ENCODE measurements at regions not wholly inside any gene's neighbourhood (a gene's known extent, or its start where the extent isn't known, plus 50 kb on each side); places are given as distances from the start of the nearest gene placed in this dataset.

DNA sequence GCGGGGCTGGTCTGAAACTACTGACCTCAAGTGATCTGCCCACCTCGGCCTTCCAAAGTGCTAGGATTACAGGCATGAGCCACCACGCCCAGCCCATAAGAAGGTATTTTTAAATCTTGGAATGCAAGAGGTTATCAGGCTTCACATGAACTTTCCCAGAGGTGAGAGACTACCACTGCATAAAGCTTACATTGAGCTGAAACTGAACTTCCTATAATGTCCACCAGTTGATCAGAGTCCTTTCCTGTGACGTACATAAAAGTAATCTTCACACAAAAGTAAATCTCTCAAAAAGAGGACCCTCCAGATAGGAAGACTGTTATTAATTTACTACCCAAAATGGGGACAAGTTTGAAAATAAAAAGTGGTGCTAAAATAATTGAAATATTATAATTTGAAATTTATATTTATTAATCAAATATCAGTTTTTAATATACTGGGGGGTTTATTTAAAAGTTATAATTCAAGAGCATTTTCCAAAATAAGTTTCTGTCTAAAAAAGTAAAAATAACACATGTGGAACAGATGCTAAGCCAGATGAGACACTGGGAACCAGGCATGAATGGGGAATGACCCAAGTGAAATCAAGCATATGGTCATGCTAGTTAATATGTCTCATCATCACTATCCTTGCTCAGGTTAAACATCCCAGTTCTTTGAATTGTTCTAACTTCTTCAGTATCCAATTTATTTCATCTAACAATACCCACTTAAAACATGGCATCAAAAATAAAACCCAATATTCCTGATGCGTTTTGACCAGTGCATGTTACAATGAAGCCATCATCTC is 269.9 kb upstream of the UBE2E2 start (continued):
- TF ChIP-seq, protein P1, sequence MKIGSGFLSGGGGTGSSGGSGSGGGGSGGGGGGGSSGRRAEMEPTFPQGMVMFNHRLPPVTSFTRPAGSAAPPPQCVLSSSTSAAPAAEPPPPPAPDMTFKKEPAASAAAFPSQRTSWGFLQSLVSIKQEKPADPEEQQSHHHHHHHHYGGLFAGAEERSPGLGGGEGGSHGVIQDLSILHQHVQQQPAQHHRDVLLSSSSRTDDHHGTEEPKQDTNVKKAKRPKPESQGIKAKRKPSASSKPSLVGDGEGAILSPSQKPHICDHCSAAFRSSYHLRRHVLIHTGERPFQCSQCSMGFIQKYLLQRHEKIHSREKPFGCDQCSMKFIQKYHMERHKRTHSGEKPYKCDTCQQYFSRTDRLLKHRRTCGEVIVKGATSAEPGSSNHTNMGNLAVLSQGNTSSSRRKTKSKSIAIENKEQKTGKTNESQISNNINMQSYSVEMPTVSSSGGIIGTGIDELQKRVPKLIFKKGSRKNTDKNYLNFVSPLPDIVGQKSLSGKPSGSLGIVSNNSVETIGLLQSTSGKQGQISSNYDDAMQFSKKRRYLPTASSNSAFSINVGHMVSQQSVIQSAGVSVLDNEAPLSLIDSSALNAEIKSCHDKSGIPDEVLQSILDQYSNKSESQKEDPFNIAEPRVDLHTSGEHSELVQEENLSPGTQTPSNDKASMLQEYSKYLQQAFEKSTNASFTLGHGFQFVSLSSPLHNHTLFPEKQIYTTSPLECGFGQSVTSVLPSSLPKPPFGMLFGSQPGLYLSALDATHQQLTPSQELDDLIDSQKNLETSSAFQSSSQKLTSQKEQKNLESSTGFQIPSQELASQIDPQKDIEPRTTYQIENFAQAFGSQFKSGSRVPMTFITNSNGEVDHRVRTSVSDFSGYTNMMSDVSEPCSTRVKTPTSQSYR (CRISPR knock-in tag; IDR thresholded peaks at IDR 0.05): no peak
- TF ChIP-seq OVOL2 (CRISPR knock-in tag; IDR thresholded peaks at IDR 0.05; ENCODE audit: borderline replicate concordance) (no peak), ZNF317 (CRISPR knock-in tag; IDR thresholded peaks at IDR 0.05; ENCODE audit: borderline replicate concordance, low read depth) (no peak)

DNA sequence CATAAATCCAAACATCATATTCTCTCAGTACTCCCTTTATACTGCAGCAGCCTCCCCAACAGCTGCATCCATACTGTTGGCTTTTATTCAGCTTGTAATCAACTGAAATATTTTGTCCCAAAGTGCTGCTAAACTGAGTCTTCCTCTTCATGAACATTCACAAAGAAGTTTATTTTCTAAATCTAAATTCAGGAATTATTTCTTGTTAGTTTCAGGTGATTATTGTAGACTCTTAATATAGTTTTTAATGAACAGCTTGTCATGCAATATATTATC is 269.3 kb upstream of the UBE2E2 start:
- no peak overlapping the region for H3K27ac Mint-ChIP-seq
- ATAC-seq (no peak), DNase-seq (ENCODE audit: low spot score) (no peak)
- no peaks in the 10 kb centered on the region for H3K4me1 Mint-ChIP-seq
- ChIA-PET POLR2A (no interaction called here), CTCF (no interaction called here)
- H3K36me3 Mint-ChIP-seq: no peaks in the 10 kb centered on the region
- no peaks in the 10 kb centered on the region; the same call in 1 of the 2 replicates for H3K27me3 Mint-ChIP-seq (ENCODE audit: low read depth)
- peaks cover 4% of the 10 kb centered on the region; the same call in 1 of the 2 replicates for H3K9me3 Mint-ChIP-seq
- no peak overlapping the region for H3K4me3 Mint-ChIP-seq
- TF ChIP-seq ATF1 (CRISPR knock-in tag; IDR thresholded peaks at IDR 0.05) (no peak), EMX1 (CRISPR knock-in tag; IDR thresholded peaks at IDR 0.05) (no peak), ZNF317 (CRISPR knock-in tag; IDR thresholded peaks at IDR 0.05; ENCODE audit: borderline replicate concordance, low read depth) (no peak), JAZF1 (CRISPR knock-in tag; IDR thresholded peaks at IDR 0.05) (no peak), SMAD4 (CRISPR knock-in tag; IDR thresholded peaks at IDR 0.05) (no peak), NFE2L1 (CRISPR knock-in tag; IDR thresholded peaks at IDR 0.05) (no peak), TP53 (CRISPR knock-in tag; IDR thresholded peaks at IDR 0.05) (no peak), SP1 (CRISPR knock-in tag; conservative IDR thresholded peaks at IDR 0.05) (no peak), FOXP1 (CRISPR knock-in tag; IDR thresholded peaks at IDR 0.05; ENCODE audit: borderline replicate concordance) (no peak), ZNF671 (CRISPR knock-in tag; IDR thresholded peaks at IDR 0.05) (no peak)
- TF ChIP-seq, protein P2, sequence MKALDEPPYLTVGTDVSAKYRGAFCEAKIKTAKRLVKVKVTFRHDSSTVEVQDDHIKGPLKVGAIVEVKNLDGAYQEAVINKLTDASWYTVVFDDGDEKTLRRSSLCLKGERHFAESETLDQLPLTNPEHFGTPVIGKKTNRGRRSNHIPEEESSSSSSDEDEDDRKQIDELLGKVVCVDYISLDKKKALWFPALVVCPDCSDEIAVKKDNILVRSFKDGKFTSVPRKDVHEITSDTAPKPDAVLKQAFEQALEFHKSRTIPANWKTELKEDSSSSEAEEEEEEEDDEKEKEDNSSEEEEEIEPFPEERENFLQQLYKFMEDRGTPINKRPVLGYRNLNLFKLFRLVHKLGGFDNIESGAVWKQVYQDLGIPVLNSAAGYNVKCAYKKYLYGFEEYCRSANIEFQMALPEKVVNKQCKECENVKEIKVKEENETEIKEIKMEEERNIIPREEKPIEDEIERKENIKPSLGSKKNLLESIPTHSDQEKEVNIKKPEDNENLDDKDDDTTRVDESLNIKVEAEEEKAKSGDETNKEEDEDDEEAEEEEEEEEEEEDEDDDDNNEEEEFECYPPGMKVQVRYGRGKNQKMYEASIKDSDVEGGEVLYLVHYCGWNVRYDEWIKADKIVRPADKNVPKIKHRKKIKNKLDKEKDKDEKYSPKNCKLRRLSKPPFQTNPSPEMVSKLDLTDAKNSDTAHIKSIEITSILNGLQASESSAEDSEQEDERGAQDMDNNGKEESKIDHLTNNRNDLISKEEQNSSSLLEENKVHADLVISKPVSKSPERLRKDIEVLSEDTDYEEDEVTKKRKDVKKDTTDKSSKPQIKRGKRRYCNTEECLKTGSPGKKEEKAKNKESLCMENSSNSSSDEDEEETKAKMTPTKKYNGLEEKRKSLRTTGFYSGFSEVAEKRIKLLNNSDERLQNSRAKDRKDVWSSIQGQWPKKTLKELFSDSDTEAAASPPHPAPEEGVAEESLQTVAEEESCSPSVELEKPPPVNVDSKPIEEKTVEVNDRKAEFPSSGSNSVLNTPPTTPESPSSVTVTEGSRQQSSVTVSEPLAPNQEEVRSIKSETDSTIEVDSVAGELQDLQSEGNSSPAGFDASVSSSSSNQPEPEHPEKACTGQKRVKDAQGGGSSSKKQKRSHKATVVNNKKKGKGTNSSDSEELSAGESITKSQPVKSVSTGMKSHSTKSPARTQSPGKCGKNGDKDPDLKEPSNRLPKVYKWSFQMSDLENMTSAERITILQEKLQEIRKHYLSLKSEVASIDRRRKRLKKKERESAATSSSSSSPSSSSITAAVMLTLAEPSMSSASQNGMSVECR (CRISPR knock-in tag; IDR thresholded peaks at IDR 0.05; ENCODE audit: borderline replicate concordance): no peak
- TF ChIP-seq, protein P3, sequence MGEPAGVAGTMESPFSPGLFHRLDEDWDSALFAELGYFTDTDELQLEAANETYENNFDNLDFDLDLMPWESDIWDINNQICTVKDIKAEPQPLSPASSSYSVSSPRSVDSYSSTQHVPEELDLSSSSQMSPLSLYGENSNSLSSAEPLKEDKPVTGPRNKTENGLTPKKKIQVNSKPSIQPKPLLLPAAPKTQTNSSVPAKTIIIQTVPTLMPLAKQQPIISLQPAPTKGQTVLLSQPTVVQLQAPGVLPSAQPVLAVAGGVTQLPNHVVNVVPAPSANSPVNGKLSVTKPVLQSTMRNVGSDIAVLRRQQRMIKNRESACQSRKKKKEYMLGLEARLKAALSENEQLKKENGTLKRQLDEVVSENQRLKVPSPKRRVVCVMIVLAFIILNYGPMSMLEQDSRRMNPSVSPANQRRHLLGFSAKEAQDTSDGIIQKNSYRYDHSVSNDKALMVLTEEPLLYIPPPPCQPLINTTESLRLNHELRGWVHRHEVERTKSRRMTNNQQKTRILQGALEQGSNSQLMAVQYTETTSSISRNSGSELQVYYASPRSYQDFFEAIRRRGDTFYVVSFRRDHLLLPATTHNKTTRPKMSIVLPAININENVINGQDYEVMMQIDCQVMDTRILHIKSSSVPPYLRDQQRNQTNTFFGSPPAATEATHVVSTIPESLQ (CRISPR knock-in tag; IDR thresholded peaks at IDR 0.05): no peak
- TF ChIP-seq, protein P4, sequence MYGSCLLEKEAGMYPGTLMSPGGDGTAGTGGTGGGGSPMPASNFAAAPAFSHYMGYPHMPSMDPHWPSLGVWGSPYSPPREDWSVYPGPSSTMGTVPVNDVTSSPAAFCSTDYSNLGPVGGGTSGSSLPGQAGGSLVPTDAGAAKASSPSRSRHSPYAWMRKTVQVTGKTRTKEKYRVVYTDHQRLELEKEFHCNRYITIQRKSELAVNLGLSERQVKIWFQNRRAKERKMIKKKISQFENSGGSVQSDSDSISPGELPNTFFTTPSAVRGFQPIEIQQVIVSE (CRISPR knock-in tag; IDR thresholded peaks at IDR 0.05; ENCODE audit: borderline replicate concordance): no peak
- TF ChIP-seq, protein P5, sequence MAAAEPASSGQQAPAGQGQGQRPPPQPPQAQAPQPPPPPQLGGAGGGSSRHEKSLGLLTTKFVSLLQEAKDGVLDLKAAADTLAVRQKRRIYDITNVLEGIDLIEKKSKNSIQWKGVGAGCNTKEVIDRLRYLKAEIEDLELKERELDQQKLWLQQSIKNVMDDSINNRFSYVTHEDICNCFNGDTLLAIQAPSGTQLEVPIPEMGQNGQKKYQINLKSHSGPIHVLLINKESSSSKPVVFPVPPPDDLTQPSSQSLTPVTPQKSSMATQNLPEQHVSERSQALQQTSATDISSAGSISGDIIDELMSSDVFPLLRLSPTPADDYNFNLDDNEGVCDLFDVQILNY (CRISPR knock-in tag; IDR thresholded peaks at IDR 0.05): no peak
- TF ChIP-seq, protein P6, sequence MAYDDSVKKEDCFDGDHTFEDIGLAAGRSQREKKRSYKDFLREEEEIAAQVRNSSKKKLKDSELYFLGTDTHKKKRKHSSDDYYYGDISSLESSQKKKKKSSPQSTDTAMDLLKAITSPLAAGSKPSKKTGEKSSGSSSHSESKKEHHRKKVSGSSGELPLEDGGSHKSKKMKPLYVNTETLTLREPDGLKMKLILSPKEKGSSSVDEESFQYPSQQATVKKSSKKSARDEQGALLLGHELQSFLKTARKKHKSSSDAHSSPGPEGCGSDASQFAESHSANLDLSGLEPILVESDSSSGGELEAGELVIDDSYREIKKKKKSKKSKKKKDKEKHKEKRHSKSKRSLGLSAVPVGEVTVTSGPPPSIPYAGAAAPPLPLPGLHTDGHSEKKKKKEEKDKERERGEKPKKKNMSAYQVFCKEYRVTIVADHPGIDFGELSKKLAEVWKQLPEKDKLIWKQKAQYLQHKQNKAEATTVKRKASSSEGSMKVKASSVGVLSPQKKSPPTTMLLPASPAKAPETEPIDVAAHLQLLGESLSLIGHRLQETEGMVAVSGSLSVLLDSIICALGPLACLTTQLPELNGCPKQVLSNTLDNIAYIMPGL (CRISPR knock-in tag; IDR thresholded peaks at IDR 0.05): no peak
- TF ChIP-seq, protein P7, sequence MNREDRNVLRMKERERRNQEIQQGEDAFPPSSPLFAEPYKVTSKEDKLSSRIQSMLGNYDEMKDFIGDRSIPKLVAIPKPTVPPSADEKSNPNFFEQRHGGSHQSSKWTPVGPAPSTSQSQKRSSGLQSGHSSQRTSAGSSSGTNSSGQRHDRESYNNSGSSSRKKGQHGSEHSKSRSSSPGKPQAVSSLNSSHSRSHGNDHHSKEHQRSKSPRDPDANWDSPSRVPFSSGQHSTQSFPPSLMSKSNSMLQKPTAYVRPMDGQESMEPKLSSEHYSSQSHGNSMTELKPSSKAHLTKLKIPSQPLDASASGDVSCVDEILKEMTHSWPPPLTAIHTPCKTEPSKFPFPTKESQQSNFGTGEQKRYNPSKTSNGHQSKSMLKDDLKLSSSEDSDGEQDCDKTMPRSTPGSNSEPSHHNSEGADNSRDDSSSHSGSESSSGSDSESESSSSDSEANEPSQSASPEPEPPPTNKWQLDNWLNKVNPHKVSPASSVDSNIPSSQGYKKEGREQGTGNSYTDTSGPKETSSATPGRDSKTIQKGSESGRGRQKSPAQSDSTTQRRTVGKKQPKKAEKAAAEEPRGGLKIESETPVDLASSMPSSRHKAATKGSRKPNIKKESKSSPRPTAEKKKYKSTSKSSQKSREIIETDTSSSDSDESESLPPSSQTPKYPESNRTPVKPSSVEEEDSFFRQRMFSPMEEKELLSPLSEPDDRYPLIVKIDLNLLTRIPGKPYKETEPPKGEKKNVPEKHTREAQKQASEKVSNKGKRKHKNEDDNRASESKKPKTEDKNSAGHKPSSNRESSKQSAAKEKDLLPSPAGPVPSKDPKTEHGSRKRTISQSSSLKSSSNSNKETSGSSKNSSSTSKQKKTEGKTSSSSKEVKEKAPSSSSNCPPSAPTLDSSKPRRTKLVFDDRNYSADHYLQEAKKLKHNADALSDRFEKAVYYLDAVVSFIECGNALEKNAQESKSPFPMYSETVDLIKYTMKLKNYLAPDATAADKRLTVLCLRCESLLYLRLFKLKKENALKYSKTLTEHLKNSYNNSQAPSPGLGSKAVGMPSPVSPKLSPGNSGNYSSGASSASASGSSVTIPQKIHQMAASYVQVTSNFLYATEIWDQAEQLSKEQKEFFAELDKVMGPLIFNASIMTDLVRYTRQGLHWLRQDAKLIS (CRISPR knock-in tag; IDR thresholded peaks at IDR 0.05; ENCODE audit: borderline replicate concordance): no peak
- TF ChIP-seq, protein P8, sequence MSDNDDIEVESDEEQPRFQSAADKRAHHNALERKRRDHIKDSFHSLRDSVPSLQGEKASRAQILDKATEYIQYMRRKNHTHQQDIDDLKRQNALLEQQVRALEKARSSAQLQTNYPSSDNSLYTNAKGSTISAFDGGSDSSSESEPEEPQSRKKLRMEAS (CRISPR knock-in tag; IDR thresholded peaks at IDR 0.05): no peak

Measured in WTC11 (cell line).